ENCODE measurements at regions not wholly inside any gene's neighbourhood (a gene's known extent, or its start where the extent isn't known, plus 50 kb on each side); places are given as distances from the start of the nearest gene placed in this dataset.
A peak's percentile ranks its signal among the peaks of the same experiment; 100 is the strongest.

GRCh38 chr5:39475159-39475571 lies 50.4 kb upstream of the DAB2 start:
- ATAC-seq (ENCODE audit: low FRiP score) (peak; percentile 50), DNase-seq (peak in 1 of 2 donors; percentile 42)
- H3K27me3 ChIP-seq (ENCODE audit: control insufficient read depth in 1 of 2, insufficient read depth in 2 of 2, low read length in 1 of 2), result no peaks in the 10 kb centered on the region
- H3K4me3 ChIP-seq (ENCODE audit: low read length in 2 of 2), result no peak overlapping the region
- intact Hi-C loops (cut with DNase I), result no loop called here
- no peaks in the 10 kb centered on the region for H3K36me3 ChIP-seq (ENCODE audit: control insufficient read depth in 1 of 2, insufficient read depth in 2 of 2, low read length in 1 of 2)
- peaks cover 0 to 1% of the 10 kb centered on the region in 2 donors for H3K4me1 ChIP-seq (ENCODE audit: control insufficient read depth in 1 of 2, insufficient read depth in 2 of 2, low read length in 2 of 2)
- H3K9me3 ChIP-seq (ENCODE audit: control insufficient read depth, low read length), result no peaks in the 10 kb centered on the region
- no peak overlapping the region for H3K27ac ChIP-seq (ENCODE audit: low read depth in 1 of 2, low read length in 2 of 2)
- 34 to 35% methylated on average over 3 of the region's 3 CpGs for WGBS, 2 donors

Data from aorta (tissue), 5 donors.